Neural cell (in vitro differentiated cells): ENCODE measurements at regions not wholly inside any gene's neighbourhood (a gene's known extent, or its start where the extent isn't known, plus 50 kb on each side); places are given as distances from the start of the nearest gene placed in this dataset.

Experiments
- CTCF ChIP-seq: fragments of 450-650 bp; IDR thresholded peaks from 2 replicates; pipeline ENCODE4 v1.5.1; 2014; ENCODE audit warnings: antibody characterized with exemption, mild to moderate bottlenecking, moderate library complexity; ENCODE audit not compliant: poor library complexity, severe bottlenecking
- RAD21 ChIP-seq: fragments of 450-650 bp; conservative IDR thresholded peaks from 2 replicates; pipeline ENCODE4 v1.6.1; 2014; ENCODE audit warnings: antibody characterized with exemption, mild to moderate bottlenecking, moderate library complexity

- TF ChIP-seq RAD21 (no peak), CTCF (no peak)
Observed at GRCh38 chr1:169044971-169045370, 61.5 kb upstream of the ATP1B1 start.
